Mesenchymal stem cell (in vitro differentiated cells and primary cell): ENCODE measurements at regions not wholly inside any gene's neighbourhood (a gene's known extent, or its start where the extent isn't known, plus 50 kb on each side); places are given as distances from the start of the nearest gene placed in this dataset.

Experiments
- DNase-seq: peaks from one replicate; pipeline ENCODE4 v3.0.0-alpha.2; 2013
- H2AFZ ChIP-seq: one replicate; pipeline ENCODE4 v1.6.1; 2013; ENCODE audit warnings: low read depth, mild to moderate bottlenecking, control low read depth, inconsistent platforms, low read length, moderate library complexity
- H2AK5ac ChIP-seq: 2 replicates; pipeline ENCODE4 v1.6.1; 2013; ENCODE audit warnings: low read length, moderate library complexity, mild to moderate bottlenecking, inconsistent platforms; ENCODE audit not compliant: severe bottlenecking
- H2BK120ac ChIP-seq: one replicate; pipeline ENCODE4 v1.6.1; 2013; ENCODE audit warnings: low read depth, mild to moderate bottlenecking, inconsistent platforms, low read length, moderate library complexity
- H2BK12ac ChIP-seq, 2 experiments: one replicate each; pipeline ENCODE4 v1.6.1; 2013; ENCODE audit warnings: inconsistent platforms in 2 of 2, low read length in 2 of 2, mild to moderate bottlenecking in 2 of 2, moderate library complexity in 2 of 2, control low read depth in 1 of 2
- H2BK15ac ChIP-seq: one replicate; pipeline ENCODE4 v1.6.1; 2013; ENCODE audit warnings: mild to moderate bottlenecking, low read depth, inconsistent platforms; ENCODE audit not compliant: poor library complexity, severe bottlenecking
- H2BK5ac ChIP-seq: 2 replicates; pipeline ENCODE4 v1.6.1; 2013; ENCODE audit warnings: low read depth, mild to moderate bottlenecking, low read length, control low read depth, inconsistent platforms; ENCODE audit not compliant: poor library complexity, severe bottlenecking
- H3K14ac ChIP-seq, 2 experiments: one replicate each; pipeline ENCODE4 v1.6.1; 2013; ENCODE audit warnings: inconsistent platforms in 2 of 2, low read length in 2 of 2, control low read depth in 1 of 2, mild to moderate bottlenecking in 1 of 2, moderate library complexity in 1 of 2
- H3K18ac ChIP-seq, 2 experiments: one replicate each; pipeline ENCODE4 v1.6.1; 2013; ENCODE audit warnings: inconsistent platforms in 2 of 2, low read length in 2 of 2, control low read depth in 1 of 2, low read depth in 1 of 2, mild to moderate bottlenecking in 1 of 2
- H3K23ac ChIP-seq, 2 experiments: one replicate each; pipeline ENCODE4 v1.6.1; 2013; ENCODE audit warnings: inconsistent platforms in 2 of 2, low read length in 2 of 2, mild to moderate bottlenecking in 2 of 2, moderate library complexity in 2 of 2, control low read depth in 1 of 2
- H3K27ac ChIP-seq: 2 replicates; pipeline ENCODE4 v1.5.1; 2013; ENCODE audit warnings: mild to moderate bottlenecking, moderate library complexity, low read length, control low read depth, inconsistent platforms; ENCODE audit not compliant: poor library complexity, severe bottlenecking
- H3K27me3 ChIP-seq, 2 experiments: 2 replicates each; pipeline versions ENCODE4 v1.6.1 to v1.7.0; 2013; ENCODE audit warnings: low read length in 2 of 2, mild to moderate bottlenecking in 2 of 2, moderate library complexity in 2 of 2, control low read depth in 1 of 2, inconsistent platforms in 1 of 2; ENCODE audit not compliant: control insufficient read depth in 1 of 2, insufficient read depth in 1 of 2
- H3K36me3 ChIP-seq, 2 experiments: 2 replicates each; pipeline versions ENCODE4 v1.6.1 to v1.7.0; 2013; ENCODE audit warnings: low read length in 2 of 2, control low read depth in 1 of 2, inconsistent platforms in 1 of 2, low read depth in 1 of 2, mild to moderate bottlenecking in 1 of 2; ENCODE audit not compliant: insufficient read depth in 2 of 2, control insufficient read depth in 1 of 2
- H3K4ac ChIP-seq, 2 experiments: one replicate each; pipeline ENCODE4 v1.6.1; 2013; ENCODE audit warnings: inconsistent platforms in 2 of 2, low read length in 2 of 2, mild to moderate bottlenecking in 2 of 2, moderate library complexity in 2 of 2, control low read depth in 1 of 2, low read depth in 1 of 2
- H3K4me1 ChIP-seq: 2 replicates; pipeline ENCODE4 v1.6.1; 2013; ENCODE audit warnings: low read depth, low read length, control low read depth; ENCODE audit not compliant: control insufficient read depth, insufficient read depth
- H3K4me2 ChIP-seq: 2 replicates; pipeline ENCODE4 v1.6.1; 2013; ENCODE audit warnings: low read length, mild to moderate bottlenecking, inconsistent platforms; ENCODE audit not compliant: poor library complexity, severe bottlenecking
- H3K4me3 ChIP-seq, 2 experiments: 2 replicates each; pipeline versions ENCODE4 v1.5.1 to v1.7.0; 2013; ENCODE audit warnings: low read length in 2 of 2, mild to moderate bottlenecking in 2 of 2, control low read depth in 1 of 2, low read depth in 1 of 2; ENCODE audit not compliant: insufficient read depth in 1 of 2
- H3K79me1 ChIP-seq: replicated peaks from 2 replicates; pipeline ENCODE4 v1.6.1; 2013; ENCODE audit warnings: mild to moderate bottlenecking, control low read depth, low read length, inconsistent platforms; ENCODE audit not compliant: poor library complexity, severe bottlenecking
- H3K9ac ChIP-seq: 2 replicates; pipeline ENCODE4 v1.7.0; 2013; ENCODE audit warnings: mild to moderate bottlenecking, low read length, moderate library complexity
- H3K9me3 ChIP-seq: 2 replicates; pipeline ENCODE4 v1.7.0; 2013; ENCODE audit warnings: mild to moderate bottlenecking, low read length; ENCODE audit not compliant: control insufficient read depth
- H4K8ac ChIP-seq: one replicate; pipeline ENCODE4 v1.6.1; 2013; ENCODE audit warnings: inconsistent platforms, mild to moderate bottlenecking, low read length, moderate library complexity
- H4K91ac ChIP-seq: one replicate; pipeline ENCODE4 v1.6.1; 2013; ENCODE audit warnings: mild to moderate bottlenecking, low read length, inconsistent platforms
- WGBS: methylation state at CpG from one replicate; pipeline ENCODE4 v1.1.7; 2013; ENCODE audit warnings: mixed read lengths; 5-methylcytosine and 5-hydroxymethylcytosine counted together

DNA sequence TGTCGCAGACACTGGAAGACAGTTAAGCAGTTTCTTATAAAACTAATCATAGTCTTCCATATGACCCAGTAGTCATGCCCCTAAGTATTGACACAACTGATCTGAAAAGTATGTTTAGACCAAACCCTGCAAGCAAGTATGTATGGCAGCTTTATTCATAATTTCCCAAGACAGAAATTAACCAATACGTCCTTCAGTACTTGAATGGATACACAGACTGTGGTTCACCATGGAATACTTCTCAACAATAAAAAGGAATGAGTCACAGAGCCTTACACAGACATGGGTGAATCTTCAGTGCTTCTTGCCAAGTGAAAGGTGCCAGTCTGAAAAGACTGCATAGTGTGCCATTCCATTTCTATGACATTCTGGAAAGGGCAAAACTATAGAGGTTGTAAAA lies 50.2 kb upstream of the AKR1E2 start:
- Histone ChIP-seq H3K4ac (no peak overlapping the region), H3K4me3 (no peak overlapping the region), H3K27ac (peak overlapping the region; percentile 26), H2AFZ (no peak overlapping the region), H2BK12ac (no peak overlapping the region), H3K14ac (no peak overlapping the region), H3K79me1 (no peaks in the 10 kb centered on the region), H4K8ac (no peak overlapping the region), H3K9me3 (no peaks in the 10 kb centered on the region), H3K4me1 (peaks cover 3% of the 10 kb centered on the region), H3K18ac (no peak overlapping the region), H3K4me2 (no peak overlapping the region), H3K23ac (no peak overlapping the region), H4K91ac (no peak overlapping the region), H2AK5ac (no peak overlapping the region), H3K9ac (no peak overlapping the region), H2BK5ac (no peak overlapping the region), H2BK120ac (no peak overlapping the region), H3K27me3 (no peaks in the 10 kb centered on the region), H2BK15ac (no peak overlapping the region), H3K36me3 (no peaks in the 10 kb centered on the region)
- 59% methylated on average over 2 of the region's 2 CpGs for WGBS
- peak; percentile 84 for DNase-seq

DNA sequence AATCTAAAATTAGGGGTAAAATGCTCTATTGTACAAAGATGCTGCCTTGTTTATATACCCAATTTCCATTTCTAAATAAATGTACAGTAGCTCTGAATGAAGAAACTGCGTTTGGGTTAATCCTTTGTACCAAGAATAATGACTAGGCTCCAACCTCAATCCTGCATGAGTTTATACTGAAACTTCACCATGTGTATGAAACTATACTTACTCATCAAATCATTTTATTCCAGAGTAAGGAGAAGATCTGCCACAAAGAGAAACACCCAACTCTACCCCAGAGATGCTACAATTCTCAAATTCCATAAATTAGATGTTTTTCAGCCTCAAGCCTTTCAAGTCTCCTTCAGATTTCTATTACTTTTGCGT lies 53.8 kb upstream of the AKR1E2 start:
- Histone ChIP-seq H3K23ac (no peak overlapping the region), H3K18ac (no peak overlapping the region), H3K9me3 (no peaks in the 10 kb centered on the region), H2BK120ac (no peak overlapping the region), H3K9ac (peak overlapping the region; percentile 98), H2BK5ac (no peak overlapping the region), H2AFZ (no peak overlapping the region), H2BK12ac (no peak overlapping the region), H2BK15ac (no peak overlapping the region), H3K79me1 (no peaks in the 10 kb centered on the region), H3K14ac (no peak overlapping the region), H3K4ac (no peak overlapping the region), H4K8ac (no peak overlapping the region), H2AK5ac (no peak overlapping the region), H3K4me3 (no peak overlapping the region), H4K91ac (no peak overlapping the region), H3K27ac (peak overlapping the region; percentile 98), H3K4me2 (no peak overlapping the region), H3K36me3 (no peaks in the 10 kb centered on the region), H3K27me3 (no peaks in the 10 kb centered on the region), H3K4me1 (peaks cover 1% of the 10 kb centered on the region)
- 80% methylated on average over 1 of the region's 2 CpGs for WGBS
- no peak for DNase-seq

DNA sequence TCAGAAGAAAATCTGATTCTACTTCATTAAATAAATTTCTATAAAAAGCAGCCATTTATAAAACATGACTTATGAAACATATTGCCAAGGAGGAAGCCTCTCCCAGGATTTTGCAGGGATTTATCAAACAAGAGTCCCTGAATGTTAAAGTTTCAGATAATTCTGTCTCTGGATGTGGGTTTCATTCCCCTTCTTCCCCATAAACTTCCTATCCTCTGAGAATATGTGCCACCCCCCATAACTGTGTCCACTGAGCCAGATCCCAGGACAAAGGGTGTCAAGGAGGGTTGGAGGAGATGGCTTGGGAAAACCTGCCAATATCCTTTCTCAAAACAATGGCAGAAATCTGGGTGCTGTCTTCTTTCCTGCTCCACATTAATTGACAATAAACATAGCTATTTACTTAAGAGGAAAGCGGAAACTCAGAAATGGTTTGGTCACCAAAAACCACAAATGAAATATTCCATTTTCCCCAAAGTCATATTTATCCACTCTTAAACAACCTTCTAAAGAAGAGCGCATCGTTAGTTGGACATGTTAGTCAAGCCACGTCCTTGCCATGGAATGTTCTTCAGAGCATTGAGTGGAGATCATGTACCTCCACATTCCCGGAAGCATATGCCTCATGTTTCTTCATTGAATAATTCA lies 54.3 kb upstream of the AKR1E2 start:
- H3K79me1 ChIP-seq, result no peaks in the 10 kb centered on the region
- peak overlapping the region; percentile 87 for H4K8ac ChIP-seq
- peaks cover 1% of the 10 kb centered on the region for H3K4me1 ChIP-seq
- H3K18ac ChIP-seq, result peak overlapping the region; percentile 58 to 67
- peak overlapping the region; percentile 98 for H3K9ac ChIP-seq
- H2BK12ac ChIP-seq, result peak overlapping the region; percentile 45 to 80
- peak overlapping the region; percentile 42 for H2BK120ac ChIP-seq
- no peak overlapping the region for H3K4me3 ChIP-seq
- H3K23ac ChIP-seq, result no peak overlapping the region
- no peak overlapping the region for H3K4me2 ChIP-seq
- peak overlapping the region; percentile 98 for H3K27ac ChIP-seq
- no peak overlapping the region for H2BK15ac ChIP-seq
- H4K91ac ChIP-seq, result peak overlapping the region; percentile 70
- 10% methylated on average over 4 of the region's 5 CpGs for WGBS
- no peaks in the 10 kb centered on the region for H3K9me3 ChIP-seq
- peak; percentile 77 for DNase-seq
- no peak overlapping the region for H2AFZ ChIP-seq
- no peaks in the 10 kb centered on the region for H3K27me3 ChIP-seq
- no peak overlapping the region for H3K14ac ChIP-seq
- H2BK5ac ChIP-seq, result peak overlapping the region; percentile 75
- no peaks in the 10 kb centered on the region for H3K36me3 ChIP-seq
- H3K4ac ChIP-seq, result peak overlapping the region; percentile 47 to 80
- H2AK5ac ChIP-seq, result peak overlapping the region; percentile 15

DNA sequence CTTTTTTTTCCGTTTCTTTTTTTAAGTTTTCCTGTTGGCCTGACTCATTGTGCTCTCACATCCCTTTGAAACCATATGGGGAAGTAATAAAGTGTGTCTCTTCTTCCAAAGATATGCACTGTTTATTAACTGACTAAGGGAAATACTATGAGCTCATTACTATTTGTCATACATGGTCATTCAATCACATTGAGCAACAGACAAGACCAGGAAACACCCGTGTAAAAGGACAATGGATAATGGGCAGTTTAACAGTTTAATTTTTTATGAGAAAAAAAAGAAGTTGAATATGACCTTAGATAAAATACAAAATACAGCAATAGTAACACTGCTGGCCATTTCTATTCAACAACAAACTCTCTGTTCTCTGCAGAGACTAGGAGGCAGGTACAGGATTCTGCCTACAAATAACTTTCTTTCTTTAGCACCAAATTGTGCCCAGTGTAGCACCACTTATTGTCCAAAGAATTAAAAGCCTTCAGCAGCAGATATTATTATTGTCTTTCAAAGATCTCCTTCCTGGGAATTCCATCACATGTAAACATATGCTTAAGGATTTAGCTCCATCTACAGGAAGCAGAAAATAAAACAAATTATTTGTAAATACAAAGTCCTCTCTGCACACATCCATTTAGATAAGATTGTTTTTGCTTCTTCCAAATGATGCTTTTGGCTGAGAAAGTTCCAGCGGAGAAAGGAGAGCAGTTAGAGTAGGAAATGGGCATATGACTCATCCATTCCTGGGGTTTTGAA lies 55.0 kb upstream of the AKR1E2 start:
- peak overlapping the region in 1 of 2 experiments; percentile 38 for H3K4me3 ChIP-seq
- no peaks in the 10 kb centered on the region for H3K79me1 ChIP-seq
- H2BK12ac ChIP-seq, result no peak overlapping the region
- no peak overlapping the region for H2AFZ ChIP-seq
- no peaks in the 10 kb centered on the region for H3K9me3 ChIP-seq
- no peak overlapping the region for H2BK15ac ChIP-seq
- no CpG with 5 or more reads among the region's 3 CpGs for WGBS
- peak overlapping the region; percentile 98 for H3K27ac ChIP-seq
- no peak overlapping the region for H2BK120ac ChIP-seq
- no peaks in the 10 kb centered on the region for H3K27me3 ChIP-seq
- no peak overlapping the region for H3K14ac ChIP-seq
- H3K4me1 ChIP-seq, result peaks cover 1% of the 10 kb centered on the region
- H4K8ac ChIP-seq, result no peak overlapping the region
- peak overlapping the region; percentile 42 for H2AK5ac ChIP-seq
- H4K91ac ChIP-seq, result no peak overlapping the region
- peak; percentile 97 for DNase-seq
- peak overlapping the region; percentile 79 for H2BK5ac ChIP-seq
- H3K36me3 ChIP-seq, result no peaks in the 10 kb centered on the region
- no peak overlapping the region for H3K23ac ChIP-seq
- H3K18ac ChIP-seq, result peak overlapping the region in 1 of 2 experiments; percentile 33
- peak overlapping the region; percentile 98 for H3K9ac ChIP-seq
- H3K4ac ChIP-seq, result no peak overlapping the region
- H3K4me2 ChIP-seq, result no peak overlapping the region
